Urinary bladder (tissue), 3 donors: ENCODE measurements at regions not wholly inside any gene's neighbourhood (a gene's known extent, or its start where the extent isn't known, plus 50 kb on each side); places are given as distances from the start of the nearest gene placed in this dataset.

Experiments
- DNase-seq: peaks from one replicate; pipeline ENCODE4 v3.0.0-alpha.2; 2015; ENCODE audit errors: extremely low spot score
- H3K27ac ChIP-seq: one replicate; pipeline ENCODE4 v1.5.1; 2013; ENCODE audit warnings: low read depth, mild to moderate bottlenecking, moderate library complexity
- H3K36me3 ChIP-seq: one replicate; pipeline ENCODE4 v1.6.1; 2013; ENCODE audit warnings: mild to moderate bottlenecking, moderate library complexity; ENCODE audit not compliant: insufficient read depth
- H3K4me1 ChIP-seq: one replicate; pipeline ENCODE4 v1.6.1; 2013; ENCODE audit warnings: mild to moderate bottlenecking, moderate library complexity; ENCODE audit not compliant: insufficient read depth
- H3K4me3 ChIP-seq: one replicate; pipeline ENCODE4 v1.5.1; 2013; ENCODE audit warnings: low read depth, low read length
- WGBS: extraction: QIAGEN DNeasy Blood & Tissue Kit; methylation state at CpG from one replicate; pipeline ENCODE4 v1.1.7; 2013; 5-methylcytosine and 5-hydroxymethylcytosine counted together
- donor health status: healthy with polysubstance abuse.
- donor health status: healthy.

DNA sequence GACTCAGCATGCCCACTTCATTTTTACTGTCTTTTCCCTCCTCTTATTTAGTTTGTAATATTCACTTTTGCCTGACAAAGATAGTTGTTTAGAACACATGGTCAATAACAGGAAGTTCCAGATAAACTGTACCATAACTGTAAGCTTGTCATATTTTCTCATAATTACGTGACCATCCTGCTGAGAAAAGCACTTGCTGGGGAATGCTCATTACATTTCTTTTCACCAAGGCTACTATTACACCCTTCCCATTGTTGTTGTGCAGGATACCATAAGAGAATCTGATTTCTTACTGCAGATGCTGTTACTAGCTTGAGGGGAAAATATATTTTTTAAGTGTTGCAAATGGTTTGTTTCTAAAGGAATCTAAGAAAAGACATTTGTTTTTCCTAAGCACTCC is 111.7 kb upstream of the SLITRK6 start:
- H3K36me3 ChIP-seq, result no peaks in the 10 kb centered on the region
- no peak overlapping the region for H3K27ac ChIP-seq
- no peak overlapping the region for H3K4me3 ChIP-seq
- no peaks in the 10 kb centered on the region for H3K4me1 ChIP-seq
- no peak for DNase-seq
- 71% methylated on average over 1 of the region's 1 CpG for WGBS

DNA sequence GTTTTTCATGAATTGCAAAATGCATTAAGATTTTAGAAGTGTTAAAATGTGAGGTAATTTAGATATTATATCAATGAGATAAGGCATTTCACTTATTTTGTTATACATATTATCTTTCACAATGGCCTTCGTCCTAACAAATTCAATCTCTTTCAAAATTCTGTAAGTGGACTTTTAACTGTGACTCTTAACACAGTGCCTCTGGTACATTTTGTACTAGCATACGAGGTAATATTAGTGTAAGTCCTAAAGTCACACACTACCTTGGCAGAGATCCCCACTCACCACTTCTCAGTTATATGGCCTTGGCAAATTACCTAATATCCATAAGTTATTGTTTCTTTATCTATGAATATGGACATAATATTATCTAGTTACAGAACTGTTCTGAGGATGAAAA is 101.3 kb upstream of the SLITRK6 start:
- no peaks in the 10 kb centered on the region for H3K36me3 ChIP-seq
- no peak overlapping the region for H3K4me3 ChIP-seq
- no peaks in the 10 kb centered on the region for H3K4me1 ChIP-seq
- no peak overlapping the region for H3K27ac ChIP-seq
- 73% methylated on average over 2 of the region's 2 CpGs for WGBS
- no peak for DNase-seq

- no peak overlapping the region for H3K4me3 ChIP-seq
- H3K27ac ChIP-seq, result no peak overlapping the region
- no peaks in the 10 kb centered on the region for H3K36me3 ChIP-seq
- no peaks in the 10 kb centered on the region for H3K4me1 ChIP-seq
- no peak for DNase-seq
- WGBS, result 77% methylated on average over 3 of the region's 3 CpGs
Measured at GRCh38 chr13:85896516-85897450, 97.6 kb upstream of the SLITRK6 start.

DNA sequence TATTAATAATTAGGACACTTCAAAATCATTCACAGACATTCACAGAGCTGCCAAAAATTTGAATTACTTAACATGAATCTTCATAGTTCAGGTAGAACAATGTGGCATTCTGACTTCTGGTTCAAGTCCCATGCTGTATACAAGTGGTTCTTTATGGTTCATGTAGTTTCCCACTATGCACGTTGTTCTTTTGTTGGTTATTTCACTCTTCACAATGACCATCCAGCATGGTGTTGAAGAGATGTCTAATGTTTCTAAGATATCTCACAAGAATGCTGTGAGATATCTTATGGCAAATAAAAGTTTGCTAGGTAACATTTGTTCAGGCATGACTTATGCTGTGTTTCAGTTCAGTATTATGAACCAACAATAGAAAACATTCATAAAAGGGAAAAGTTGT is 88.2 kb upstream of the SLITRK6 start:
- Histone ChIP-seq H3K36me3 (no peaks in the 10 kb centered on the region), H3K27ac (no peak overlapping the region), H3K4me3 (no peak overlapping the region), H3K4me1 (no peaks in the 10 kb centered on the region)
- WGBS, result 84% methylated on average over 1 of the region's 1 CpG
- no peak for DNase-seq

DNA sequence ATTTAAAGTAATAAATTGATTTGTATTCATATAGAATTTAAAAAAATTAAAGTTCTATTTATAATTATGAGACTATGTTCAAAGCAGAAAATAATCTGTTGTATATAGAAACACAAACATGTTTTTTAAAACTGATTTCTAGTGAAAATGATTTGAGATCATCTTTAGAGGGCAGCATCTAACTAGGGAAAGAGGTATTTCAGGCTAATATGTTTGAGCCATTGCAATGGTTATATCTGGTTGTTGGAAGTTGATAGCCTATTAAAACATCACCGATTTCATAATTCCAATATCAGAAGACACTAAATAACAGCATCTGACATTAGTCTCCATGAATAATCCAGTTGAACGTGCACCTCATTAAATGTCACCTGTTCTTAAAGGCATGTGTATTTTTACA is 79.8 kb upstream of the SLITRK6 start:
- DNase-seq, result no peak
- 47% methylated on average over 2 of the region's 2 CpGs for WGBS
- no peak overlapping the region for H3K4me3 ChIP-seq

DNA sequence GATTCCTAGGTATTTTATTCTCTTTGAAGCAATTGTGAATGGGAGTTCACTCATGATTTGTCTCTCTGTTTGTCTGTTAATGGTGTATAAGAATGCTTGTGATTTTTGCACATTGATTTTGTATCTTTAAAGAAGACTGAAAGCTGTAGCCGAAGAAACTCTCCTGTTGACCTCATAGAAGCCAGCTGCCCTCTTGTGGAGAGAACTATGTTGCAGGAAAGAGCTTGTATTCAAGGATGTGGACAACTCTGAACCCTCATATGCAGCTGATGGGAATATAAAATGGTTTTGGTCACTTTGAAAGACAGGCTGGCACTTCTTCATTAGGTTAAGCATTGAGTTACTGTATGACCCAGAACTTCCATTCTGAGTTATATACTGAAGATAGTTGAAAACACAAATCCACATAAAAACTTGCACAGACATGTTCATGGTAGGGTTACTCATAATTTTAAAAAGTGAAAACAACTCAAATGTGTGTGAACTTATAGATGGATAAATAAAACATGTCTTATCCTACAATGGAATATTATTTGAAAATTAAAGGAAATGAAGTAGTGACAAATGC is 65.8 kb upstream of the SLITRK6 start:
- 71% methylated on average over 1 of the region's 1 CpG for WGBS
- no peak overlapping the region for H3K27ac ChIP-seq

More for the DNA sequence above, 79.8 kb upstream of the SLITRK6 start:
- no peaks in the 10 kb centered on the region for H3K4me1 ChIP-seq
- H3K27ac ChIP-seq, result no peak overlapping the region
- no peaks in the 10 kb centered on the region for H3K36me3 ChIP-seq

GRCh38 chr13:85853901-85854663 is 54.9 kb upstream of the SLITRK6 start:
- H3K4me3 ChIP-seq, result no peak overlapping the region
- DNase-seq, result no peak
- H3K4me1 ChIP-seq, result no peaks in the 10 kb centered on the region
- WGBS, result 91% methylated on average over 11 of the region's 11 CpGs
- no peak overlapping the region for H3K27ac ChIP-seq
- H3K36me3 ChIP-seq, result no peaks in the 10 kb centered on the region

More for the DNA sequence above, 65.8 kb upstream of the SLITRK6 start:
- no peaks in the 10 kb centered on the region for H3K36me3 ChIP-seq
- DNase-seq, result no peak
- no peak overlapping the region for H3K4me3 ChIP-seq
- no peaks in the 10 kb centered on the region for H3K4me1 ChIP-seq

- no peak overlapping the region for H3K4me3 ChIP-seq
- no peaks in the 10 kb centered on the region for H3K36me3 ChIP-seq
- DNase-seq, result no peak
- H3K27ac ChIP-seq, result no peak overlapping the region
- H3K4me1 ChIP-seq, result no peaks in the 10 kb centered on the region
- 76% methylated on average over 8 of the region's 8 CpGs for WGBS
Measured at GRCh38 chr13:85853161-85853894, 54.1 kb upstream of the SLITRK6 start.
